ENCODE measurements at regions not wholly inside any gene's neighbourhood (a gene's known extent, or its start where the extent isn't known, plus 50 kb on each side); places are given as distances from the start of the nearest gene placed in this dataset.
"Not testable (repeated sequence)": the region's sequence is repeated elsewhere in the genome, so short reads cannot be mapped to it uniquely, and the experiment has no call there.

DNA sequence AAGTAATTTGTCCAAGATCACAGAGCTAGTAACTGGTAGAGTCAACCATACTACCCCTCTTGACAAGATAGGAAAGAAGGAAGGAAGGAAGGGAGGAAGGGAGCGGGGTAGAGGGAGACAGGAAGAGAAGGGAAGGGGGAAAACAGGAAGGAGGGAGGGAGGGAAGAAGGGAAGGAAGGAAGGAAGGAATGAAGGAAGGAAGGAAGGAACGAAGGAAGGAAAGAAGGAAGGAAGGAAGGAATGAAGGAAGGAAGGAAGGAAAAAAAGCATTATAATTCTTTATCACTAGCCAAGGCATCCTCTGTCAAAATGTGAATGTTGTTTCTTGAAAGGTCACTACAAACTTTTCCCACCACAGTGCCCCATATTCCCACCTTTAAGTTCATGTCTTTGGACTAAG, 223.6 kb downstream of the SHQ1 start:
- DNase-seq = no peak

GRCh38 chr3:72618739-72619138, 229.5 kb downstream of the SHQ1 start:
- DNase-seq = peak; percentile 49 to 60 (median 57)

DNA sequence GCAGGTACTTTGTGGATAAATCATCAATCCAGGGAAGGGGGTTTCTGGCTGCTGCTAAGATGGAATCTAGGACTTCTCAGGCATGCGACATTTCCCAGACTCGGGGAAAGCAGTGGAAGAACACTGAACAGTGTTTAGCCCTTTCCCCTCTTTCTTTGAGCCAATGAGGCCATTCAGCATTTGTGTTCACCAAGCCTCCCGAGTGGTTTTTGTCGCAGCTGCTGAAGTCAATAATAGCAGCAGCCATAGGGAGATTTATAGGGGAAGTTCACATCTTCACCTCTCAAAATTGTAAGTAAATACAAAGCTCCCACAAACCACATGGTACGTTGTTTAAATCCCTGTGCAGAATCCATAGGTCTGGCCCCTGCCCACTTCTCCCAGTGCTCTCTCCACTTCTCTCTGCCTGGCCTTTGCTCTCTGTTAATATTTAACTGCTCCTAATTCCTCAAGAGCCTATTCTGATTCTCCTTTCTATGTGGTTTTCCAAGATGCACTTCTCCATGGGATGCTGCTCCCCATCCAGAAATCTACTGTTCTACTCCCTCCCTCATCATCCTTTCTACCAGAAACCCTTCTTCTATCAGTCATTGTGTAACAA, 230.7 kb downstream of the SHQ1 start:
- no peak for DNase-seq

DNA sequence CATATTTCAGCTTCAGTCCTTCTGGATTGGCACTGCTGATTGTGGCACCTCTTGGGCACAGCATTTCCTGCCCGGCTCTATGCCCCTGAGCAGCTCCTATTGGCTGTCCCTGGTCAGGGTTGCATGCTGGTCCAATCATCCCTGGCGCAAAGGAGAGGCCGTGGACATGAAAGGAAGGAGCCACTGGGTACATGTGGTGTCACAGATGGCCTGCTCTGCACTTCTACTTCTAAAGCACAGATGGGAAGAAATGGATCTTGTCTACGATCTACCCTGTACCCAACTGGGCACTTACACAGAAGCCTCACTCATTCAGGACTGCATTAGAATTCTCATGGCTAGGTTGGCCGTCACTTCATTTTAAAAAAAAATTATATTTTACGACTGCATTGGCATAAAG, 232.5 kb downstream of the SHQ1 start:
- DNase-seq = no peak

DNA sequence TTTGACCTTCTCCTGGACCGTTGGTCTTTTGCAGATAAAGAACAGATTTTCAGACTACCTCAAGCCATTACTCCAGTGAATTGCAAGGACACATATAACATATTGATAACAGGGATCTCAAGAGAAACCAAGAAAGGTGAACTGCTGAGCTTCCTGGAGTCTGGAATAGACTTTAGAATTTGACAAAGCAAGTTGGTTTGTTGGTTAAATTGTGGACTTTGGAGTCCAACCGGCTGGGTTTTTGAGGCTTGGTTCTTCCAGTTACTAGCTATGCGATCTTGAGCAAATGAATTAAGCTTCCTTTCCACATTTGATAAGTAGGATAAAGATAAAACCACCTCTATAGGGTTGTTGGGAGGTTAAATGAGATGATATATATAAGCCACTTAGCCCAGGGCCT, 233.1 kb downstream of the SHQ1 start:
- DNase-seq = no peak

GRCh38 chr3:72614394-72615074, 233.7 kb downstream of the SHQ1 start:
- DNase-seq = peak; percentile 15 to 36 (median 31)

GRCh38 chr3:72613871-72614270, 234.4 kb downstream of the SHQ1 start:
- peak; percentile 14 to 25 (median 24) for DNase-seq

GRCh38 chr3:72609114-72609513, 239.1 kb downstream of the SHQ1 start:
- DNase-seq = not testable (repeated sequence)

DNA sequence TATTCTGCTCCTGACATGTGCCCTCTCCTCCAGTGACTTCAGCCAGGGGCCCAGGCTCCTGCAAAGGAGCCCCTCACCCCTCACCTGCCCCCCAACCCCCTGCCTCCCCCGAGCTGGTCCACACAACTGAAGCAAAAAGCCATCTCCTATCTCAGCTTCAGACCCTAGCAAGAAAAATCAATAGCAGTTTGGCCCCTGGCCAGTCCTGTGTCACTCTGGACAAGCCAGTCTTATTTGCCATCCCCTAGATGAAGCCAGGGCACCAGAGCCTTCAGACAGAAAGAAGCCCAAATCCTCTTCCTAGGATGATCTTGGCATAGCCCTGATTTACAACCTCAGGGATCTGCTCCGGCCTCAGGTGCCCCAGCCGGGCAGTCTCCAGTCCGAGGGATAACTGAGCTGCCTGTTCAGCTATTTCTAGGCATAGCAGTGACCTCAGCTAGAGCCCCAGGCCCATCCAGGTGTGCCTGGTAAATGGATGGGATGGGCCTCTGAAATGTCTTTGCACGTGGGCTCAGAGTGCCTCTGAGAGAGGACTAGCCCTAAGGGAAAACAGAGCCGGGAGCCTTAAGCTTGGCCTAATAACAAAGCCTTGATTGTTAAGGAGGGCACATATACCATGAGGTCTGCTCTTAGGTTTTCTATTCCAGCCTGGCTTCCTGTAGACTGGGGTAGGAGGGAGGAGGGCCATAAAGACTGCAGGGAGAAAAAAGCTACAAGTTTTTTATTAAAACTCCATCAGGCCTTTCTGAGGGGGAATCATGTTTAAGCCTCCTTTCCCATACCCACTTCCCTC, 242.0 kb downstream of the SHQ1 start:
- DNase-seq = no peak

DNA sequence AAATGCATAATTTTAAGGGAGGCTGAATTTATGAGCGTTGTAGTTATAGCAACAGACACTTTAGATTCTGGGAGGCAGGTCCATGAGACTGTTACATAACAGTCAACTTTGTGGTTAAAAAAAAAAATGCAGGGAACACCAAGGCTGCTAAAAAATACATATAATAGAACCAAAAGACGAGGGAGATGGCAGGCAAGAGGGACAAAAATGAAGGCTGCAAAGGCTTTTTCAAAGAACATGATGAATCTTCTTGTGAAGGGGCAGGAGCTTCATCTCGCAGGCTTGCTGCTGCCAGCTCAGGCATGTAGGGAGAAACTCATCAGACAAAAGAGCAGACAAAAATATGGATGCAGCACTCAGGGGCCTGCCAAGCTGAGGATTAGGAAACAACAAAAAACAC, 243.9 kb downstream of the SHQ1 start:
- no peak for DNase-seq

GRCh38 chr3:72601983-72602750, 246.1 kb downstream of the SHQ1 start:
- DNase-seq = no peak

- DNase-seq = no peak
These were observed 247.2 kb downstream of the SHQ1 start for GRCh38 chr3:72601060-72601459.

GRCh38 chr3:72597756-72598195, 250.5 kb downstream of the SHQ1 start:
- peak; percentile 53 to 57 (median 53) for DNase-seq

GRCh38 chr3:72597043-72597442, 251.2 kb downstream of the SHQ1 start:
- DNase-seq = no peak

GRCh38 chr3:72595927-72596610, 252.2 kb downstream of the SHQ1 start:
- DNase-seq = no peak

DNA sequence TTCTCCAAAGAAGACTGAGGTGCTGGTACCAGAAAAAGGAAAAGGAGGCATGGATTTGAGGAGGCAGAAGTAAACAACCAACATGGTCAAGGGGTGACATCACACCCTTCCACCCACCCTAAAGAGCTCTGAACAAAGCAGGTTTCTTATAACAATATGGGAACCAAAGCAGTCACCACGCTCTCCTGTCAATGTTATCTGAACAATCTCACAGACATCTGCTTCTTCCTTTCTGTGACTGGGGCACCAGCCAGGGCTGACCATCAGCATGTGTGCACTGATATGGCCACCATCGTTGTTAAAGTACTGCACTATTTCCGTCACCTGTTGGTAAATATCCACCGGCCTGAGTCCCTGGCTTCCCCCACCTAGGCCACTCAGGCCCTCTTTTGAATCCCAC, 252.9 kb downstream of the SHQ1 start:
- DNase-seq = peak; percentile 51 to 61 (median 56)

- peak in 1 of 3 donors; percentile 17 for DNase-seq
These were observed 253.5 kb downstream of the SHQ1 start for GRCh38 chr3:72594615-72595215.

DNA sequence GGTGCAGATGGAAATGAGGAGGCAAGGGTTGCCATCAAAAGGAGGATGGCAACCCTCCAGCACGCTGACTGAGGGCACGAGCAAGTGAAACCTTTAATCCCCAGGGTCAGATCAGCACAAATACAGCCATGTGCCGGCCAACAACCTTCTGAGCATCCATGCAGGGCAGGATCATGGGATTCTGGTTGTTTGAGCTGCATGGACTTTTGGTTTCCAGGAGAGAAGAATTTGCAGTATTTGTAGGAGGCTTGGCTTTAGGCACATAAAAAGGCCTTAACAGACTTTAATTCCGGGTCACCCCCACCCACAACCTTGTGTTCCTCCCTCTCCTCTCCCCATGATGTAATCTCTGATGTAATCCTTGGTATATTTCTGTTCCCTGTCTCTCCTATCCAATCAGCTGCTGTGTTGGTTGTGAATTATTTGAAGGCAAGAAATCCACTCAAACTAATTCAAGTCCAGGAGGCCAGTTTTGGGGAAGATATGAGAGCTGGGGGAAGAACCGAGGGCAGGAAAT, 254.3 kb downstream of the SHQ1 start:
- DNase-seq = peak; percentile 82 to 89 (median 88)

DNA sequence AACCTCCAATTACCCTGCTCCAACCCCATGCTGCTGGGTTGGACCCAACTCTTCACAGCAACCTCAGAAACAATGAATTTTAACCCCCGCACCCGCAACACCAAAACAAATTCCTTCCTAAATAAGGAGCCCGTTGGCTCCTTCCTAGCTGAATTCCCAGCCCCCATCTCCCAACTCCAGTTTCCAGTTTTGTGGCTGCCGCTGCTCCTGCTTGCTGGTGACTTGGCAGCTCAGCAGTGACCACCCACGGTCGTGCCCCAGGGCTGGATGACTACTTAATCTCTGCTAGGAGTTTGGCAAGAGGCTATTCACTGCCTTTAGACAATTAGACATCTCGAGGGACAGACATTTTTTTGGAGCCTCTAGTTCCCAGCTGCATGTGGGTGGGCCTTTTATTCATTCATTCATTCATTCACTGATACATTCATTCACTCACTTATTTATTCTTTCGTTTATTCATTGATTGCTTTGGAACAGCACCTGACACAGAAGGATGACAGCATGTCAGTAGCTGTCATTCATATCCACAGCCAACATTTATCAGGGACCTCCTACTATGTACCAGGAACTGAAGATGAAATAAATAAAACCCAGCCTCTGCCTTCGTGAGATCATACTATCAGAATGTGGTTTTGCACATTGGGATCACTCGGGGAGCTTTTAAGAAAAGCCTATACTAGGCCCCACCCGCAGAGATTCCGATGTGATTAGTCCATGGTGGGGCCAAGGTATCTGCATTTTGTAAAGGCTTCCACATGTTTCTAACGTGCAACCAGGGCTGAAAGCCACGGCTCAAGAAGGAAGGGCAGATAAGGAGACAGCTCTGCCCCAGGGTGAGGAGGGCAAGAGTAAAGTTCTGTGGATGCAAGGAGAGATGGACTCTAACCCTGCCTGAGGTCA, 256.5 kb downstream of the SHQ1 start:
- DNase-seq = peak; percentile 48 to 69 (median 56)

DNA sequence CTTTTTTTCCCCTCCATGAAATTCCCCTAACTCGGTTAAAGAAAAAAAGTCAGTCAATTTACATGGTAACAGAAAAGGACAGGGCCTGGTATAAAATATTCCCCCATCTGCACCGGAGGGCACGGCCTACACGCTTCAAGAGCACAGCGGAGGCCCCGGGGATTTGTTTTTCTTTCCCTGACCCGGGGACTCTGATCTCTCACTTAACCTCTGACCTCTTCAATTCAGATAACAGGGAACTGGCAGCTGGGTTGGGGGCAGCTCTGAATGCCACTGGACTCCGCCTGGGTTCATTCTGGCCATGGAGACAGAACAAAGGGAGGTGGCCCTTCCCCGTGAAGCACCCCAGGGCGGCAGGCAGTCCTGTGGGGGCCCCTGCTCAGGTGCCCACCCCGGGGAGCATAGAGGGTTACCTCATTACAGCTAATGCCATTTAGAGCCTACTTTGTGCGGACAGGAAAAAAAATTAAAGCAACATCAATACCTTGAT, 257.5 kb downstream of the SHQ1 start:
- no peak for DNase-seq

All from suppressor macrophage treated with lipopolysaccharide for 1 hour (primary cell).